DOHH2 (cell line): ENCODE measurements at regions not wholly inside any gene's neighbourhood (a gene's known extent, or its start where the extent isn't known, plus 50 kb on each side); places are given as distances from the start of the nearest gene placed in this dataset.

Experiments
- H3F3A ChIP-seq: fragments of 200-600 bp; sonication (generic), shearing (Covaris generic); 2 replicates; pipeline ENCODE4 v1.6.0; 2016; ENCODE audit warnings: antibody characterized with exemption, mild to moderate bottlenecking; ENCODE audit not compliant: control insufficient read depth, insufficient read depth
- H3K27ac ChIP-seq: fragments of 200-600 bp; sonication (generic); 2 replicates; pipeline ENCODE4 v1.5.1; 2014; ENCODE audit warnings: low read depth, mild to moderate bottlenecking, low read length, moderate library complexity
- H3K27me3 ChIP-seq: fragments of 200-600 bp; sonication (generic); 2 replicates; pipeline ENCODE4 v1.6.1; 2014; ENCODE audit warnings: mild to moderate bottlenecking, low read length, mixed read lengths; ENCODE audit not compliant: control insufficient read depth
- H3K36me3 ChIP-seq: fragments of 200-600 bp; sonication (generic); 2 replicates; pipeline ENCODE4 v1.6.1; 2014; ENCODE audit warnings: mild to moderate bottlenecking, low read length, moderate library complexity, mixed read lengths; ENCODE audit not compliant: control insufficient read depth
- H3K4me1 ChIP-seq: fragments of 200-600 bp; sonication (generic); 2 replicates; pipeline ENCODE4 v1.6.1; 2014; ENCODE audit warnings: mild to moderate bottlenecking, low read length, mixed read lengths; ENCODE audit not compliant: control insufficient read depth
- H3K4me2 ChIP-seq: fragments of 200-600 bp; sonication (generic); 2 replicates; pipeline ENCODE4 v1.6.0; 2014; ENCODE audit warnings: mild to moderate bottlenecking, low read length, moderate library complexity
- H3K4me3 ChIP-seq: fragments of 200-600 bp; sonication (generic); 2 replicates; pipeline ENCODE4 v1.5.1; 2014; ENCODE audit warnings: mild to moderate bottlenecking, low read length, mixed read lengths
- H3K79me2 ChIP-seq: fragments of 200-600 bp; sonication (generic); 2 replicates; pipeline ENCODE4 v1.6.1; 2014; ENCODE audit warnings: mild to moderate bottlenecking, low read length, mixed read lengths; ENCODE audit not compliant: control insufficient read depth
- H3K9me2 ChIP-seq: fragments of 200-600 bp; sonication (generic); replicated peaks from 2 replicates; pipeline ENCODE4 v1.6.1; 2014; ENCODE audit warnings: mild to moderate bottlenecking, low read length, mixed read lengths; ENCODE audit not compliant: control insufficient read depth
- H3K9me3 ChIP-seq: fragments of 200-600 bp; sonication (generic); 2 replicates; pipeline ENCODE4 v1.6.1; 2014; ENCODE audit warnings: antibody characterized with exemption, low read length, mixed read lengths; ENCODE audit not compliant: control insufficient read depth, insufficient read depth
- H4K20me1 ChIP-seq: fragments of 200-600 bp; sonication (generic); 2 replicates; pipeline ENCODE4 v1.6.0; 2014; ENCODE audit warnings: low read depth, mild to moderate bottlenecking, antibody characterized with exemption, low read length, moderate library complexity; ENCODE audit not compliant: control insufficient read depth, insufficient read depth
- EZH2phosphoT487 ChIP-seq: fragments of 200-600 bp; sonication (generic); IDR thresholded peaks from 2 replicates; pipeline ENCODE4 v1.6.1; 2017; ENCODE audit warnings: borderline replicate concordance, mild to moderate bottlenecking, antibody characterized with exemption, low read length, moderate library complexity, mixed read lengths
- TF ChIP-seq, protein P1 (sequence below): fragments of 200-600 bp; sonication (generic); IDR thresholded peaks from one replicate; pipeline ENCODE4 v1.5.1; 2014; ENCODE audit warnings: antibody characterized with exemption, mild to moderate bottlenecking, low read depth, low read length; ENCODE audit not compliant: poor library complexity, severe bottlenecking

- Histone ChIP-seq H3K27me3 (no peaks in the 10 kb centered on the region), H3K4me1 (no peaks in the 10 kb centered on the region), H3K4me3 (no peak overlapping the region), H3K9me2 (no peaks in the 10 kb centered on the region), H3F3A (no peaks in the 10 kb centered on the region), H3K36me3 (no peaks in the 10 kb centered on the region), H4K20me1 (no peaks in the 10 kb centered on the region), H3K79me2 (no peaks in the 10 kb centered on the region), H3K27ac (no peak overlapping the region), H3K4me2 (no peak overlapping the region), H3K9me3 (peaks cover 12% of the 10 kb centered on the region; the same call in 1 of the 2 replicates)
- TF ChIP-seq, protein P1, sequence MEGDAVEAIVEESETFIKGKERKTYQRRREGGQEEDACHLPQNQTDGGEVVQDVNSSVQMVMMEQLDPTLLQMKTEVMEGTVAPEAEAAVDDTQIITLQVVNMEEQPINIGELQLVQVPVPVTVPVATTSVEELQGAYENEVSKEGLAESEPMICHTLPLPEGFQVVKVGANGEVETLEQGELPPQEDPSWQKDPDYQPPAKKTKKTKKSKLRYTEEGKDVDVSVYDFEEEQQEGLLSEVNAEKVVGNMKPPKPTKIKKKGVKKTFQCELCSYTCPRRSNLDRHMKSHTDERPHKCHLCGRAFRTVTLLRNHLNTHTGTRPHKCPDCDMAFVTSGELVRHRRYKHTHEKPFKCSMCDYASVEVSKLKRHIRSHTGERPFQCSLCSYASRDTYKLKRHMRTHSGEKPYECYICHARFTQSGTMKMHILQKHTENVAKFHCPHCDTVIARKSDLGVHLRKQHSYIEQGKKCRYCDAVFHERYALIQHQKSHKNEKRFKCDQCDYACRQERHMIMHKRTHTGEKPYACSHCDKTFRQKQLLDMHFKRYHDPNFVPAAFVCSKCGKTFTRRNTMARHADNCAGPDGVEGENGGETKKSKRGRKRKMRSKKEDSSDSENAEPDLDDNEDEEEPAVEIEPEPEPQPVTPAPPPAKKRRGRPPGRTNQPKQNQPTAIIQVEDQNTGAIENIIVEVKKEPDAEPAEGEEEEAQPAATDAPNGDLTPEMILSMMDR = no peak
- TF ChIP-seq EZH2phosphoT487 = no peak
Observed at GRCh38 chr10:133026726-133027395, 60.9 kb upstream of the ADGRA1 start.

GRCh38 chr10:133026171-133026570 is 61.6 kb upstream of the ADGRA1 start:
- Histone ChIP-seq H3K4me3 (no peak overlapping the region), H3K9me2 (no peaks in the 10 kb centered on the region), H3K36me3 (no peaks in the 10 kb centered on the region), H3K27ac (no peak overlapping the region), H3K79me2 (no peaks in the 10 kb centered on the region), H3K9me3 (peaks cover 15% of the 10 kb centered on the region; the same call in 1 of the 2 replicates), H4K20me1 (no peaks in the 10 kb centered on the region), H3K4me1 (no peaks in the 10 kb centered on the region), H3K4me2 (no peak overlapping the region), H3F3A (no peaks in the 10 kb centered on the region), H3K27me3 (no peaks in the 10 kb centered on the region)
- TF ChIP-seq EZH2phosphoT487 = no peak
- TF ChIP-seq, protein P1 = no peak

- no peaks in the 10 kb centered on the region for H3K79me2 ChIP-seq
- no peaks in the 10 kb centered on the region for H3K4me1 ChIP-seq
- TF ChIP-seq, protein P1 = no peak
- no peak for TF ChIP-seq EZH2phosphoT487
- H4K20me1 ChIP-seq = no peaks in the 10 kb centered on the region
- H3K27me3 ChIP-seq = no peaks in the 10 kb centered on the region
- H3F3A ChIP-seq = no peaks in the 10 kb centered on the region
- no peaks in the 10 kb centered on the region for H3K36me3 ChIP-seq
- peaks cover 17% of the 10 kb centered on the region; the same call in 1 of the 2 replicates for H3K9me3 ChIP-seq
- no peak overlapping the region for H3K27ac ChIP-seq
- H3K9me2 ChIP-seq = no peaks in the 10 kb centered on the region
- no peak overlapping the region for H3K4me3 ChIP-seq
- H3K4me2 ChIP-seq = no peak overlapping the region
Observed at GRCh38 chr10:133025558-133026090, 62.1 kb upstream of the ADGRA1 start.
